B cell (primary cell): ENCODE measurements at regions not wholly inside any gene's neighbourhood (a gene's known extent, or its start where the extent isn't known, plus 50 kb on each side); places are given as distances from the start of the nearest gene placed in this dataset.

Experiments
- EZH2 ChIP-seq: IDR thresholded peaks from 2 replicates; pipeline ENCODE4 v1.6.1; 2012; ENCODE audit warnings: borderline replicate concordance, low read depth, mild to moderate bottlenecking, moderate library complexity, low read length; ENCODE audit not compliant: insufficient read depth, poor library complexity, severe bottlenecking
- TF ChIP-seq, protein P1 (sequence below): fragments of 200-600 bp; IDR thresholded peaks from one replicate; pipeline ENCODE4 v1.8.0; 2022; ENCODE audit warnings: antibody characterized with exemption, mild to moderate bottlenecking

DNA sequence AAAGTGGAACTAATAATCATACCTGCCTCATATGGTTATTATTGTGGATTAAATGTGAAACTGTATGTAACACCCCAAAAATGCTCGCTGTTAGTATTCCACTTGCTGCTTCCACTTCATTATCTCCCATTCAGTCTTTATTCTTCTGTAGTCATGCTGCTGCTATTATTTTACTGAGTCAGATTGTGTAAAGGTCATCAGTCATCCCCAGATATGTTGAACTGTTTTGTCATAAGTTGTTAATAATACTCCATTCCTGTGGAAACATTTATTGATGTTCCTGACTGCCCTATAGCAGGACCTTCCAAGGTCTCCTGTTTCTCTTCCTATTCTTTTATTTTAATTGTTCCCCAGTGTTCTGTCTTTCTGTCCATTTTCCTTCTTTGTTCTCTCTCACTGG, 1148.3 kb downstream of the EPHA7 start:
- TF ChIP-seq EZH2, result no peak
- TF ChIP-seq, protein P1, sequence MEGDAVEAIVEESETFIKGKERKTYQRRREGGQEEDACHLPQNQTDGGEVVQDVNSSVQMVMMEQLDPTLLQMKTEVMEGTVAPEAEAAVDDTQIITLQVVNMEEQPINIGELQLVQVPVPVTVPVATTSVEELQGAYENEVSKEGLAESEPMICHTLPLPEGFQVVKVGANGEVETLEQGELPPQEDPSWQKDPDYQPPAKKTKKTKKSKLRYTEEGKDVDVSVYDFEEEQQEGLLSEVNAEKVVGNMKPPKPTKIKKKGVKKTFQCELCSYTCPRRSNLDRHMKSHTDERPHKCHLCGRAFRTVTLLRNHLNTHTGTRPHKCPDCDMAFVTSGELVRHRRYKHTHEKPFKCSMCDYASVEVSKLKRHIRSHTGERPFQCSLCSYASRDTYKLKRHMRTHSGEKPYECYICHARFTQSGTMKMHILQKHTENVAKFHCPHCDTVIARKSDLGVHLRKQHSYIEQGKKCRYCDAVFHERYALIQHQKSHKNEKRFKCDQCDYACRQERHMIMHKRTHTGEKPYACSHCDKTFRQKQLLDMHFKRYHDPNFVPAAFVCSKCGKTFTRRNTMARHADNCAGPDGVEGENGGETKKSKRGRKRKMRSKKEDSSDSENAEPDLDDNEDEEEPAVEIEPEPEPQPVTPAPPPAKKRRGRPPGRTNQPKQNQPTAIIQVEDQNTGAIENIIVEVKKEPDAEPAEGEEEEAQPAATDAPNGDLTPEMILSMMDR, result no peak
